LNCaP clone FGC (cell line): ENCODE measurements at regions not wholly inside any gene's neighbourhood (a gene's known extent, or its start where the extent isn't known, plus 50 kb on each side); places are given as distances from the start of the nearest gene placed in this dataset.

Experiments used
- DNase-seq: peaks from one replicate; pipeline ENCODE4 v3.0.0-alpha.2; 2011; ENCODE audit warnings: low read depth
- H3K4me3 ChIP-seq: 2 replicates; pipeline ENCODE4 v1.5.1; 2011; ENCODE audit warnings: mild to moderate bottlenecking, low read depth, low read length, control low read depth
- CTCF ChIP-seq: IDR thresholded peaks from 2 replicates; pipeline ENCODE4 v1.5.1; 2012; ENCODE audit warnings: mild to moderate bottlenecking; ENCODE audit not compliant: control insufficient read depth, insufficient read depth; ENCODE audit errors: extremely low read depth

- DNase-seq = no peak
- TF ChIP-seq CTCF = no peak
- H3K4me3 ChIP-seq = no peak overlapping the region
Measured at GRCh38 chr1:30418061-30418938, 305.1 kb downstream of the MATN1 start.

- TF ChIP-seq CTCF = no peak
- no peak overlapping the region for H3K4me3 ChIP-seq
- DNase-seq = no peak
Measured at GRCh38 chr1:30417701-30418046, 305.7 kb downstream of the MATN1 start.

- no peak for TF ChIP-seq CTCF
- DNase-seq = no peak
- H3K4me3 ChIP-seq = no peak overlapping the region
Measured at GRCh38 chr1:30417001-30417700, 306.2 kb downstream of the MATN1 start.

GRCh38 chr1:30416221-30416820 lies 307.1 kb downstream of the MATN1 start:
- H3K4me3 ChIP-seq = no peak overlapping the region
- no peak for TF ChIP-seq CTCF
- DNase-seq = no peak

DNA sequence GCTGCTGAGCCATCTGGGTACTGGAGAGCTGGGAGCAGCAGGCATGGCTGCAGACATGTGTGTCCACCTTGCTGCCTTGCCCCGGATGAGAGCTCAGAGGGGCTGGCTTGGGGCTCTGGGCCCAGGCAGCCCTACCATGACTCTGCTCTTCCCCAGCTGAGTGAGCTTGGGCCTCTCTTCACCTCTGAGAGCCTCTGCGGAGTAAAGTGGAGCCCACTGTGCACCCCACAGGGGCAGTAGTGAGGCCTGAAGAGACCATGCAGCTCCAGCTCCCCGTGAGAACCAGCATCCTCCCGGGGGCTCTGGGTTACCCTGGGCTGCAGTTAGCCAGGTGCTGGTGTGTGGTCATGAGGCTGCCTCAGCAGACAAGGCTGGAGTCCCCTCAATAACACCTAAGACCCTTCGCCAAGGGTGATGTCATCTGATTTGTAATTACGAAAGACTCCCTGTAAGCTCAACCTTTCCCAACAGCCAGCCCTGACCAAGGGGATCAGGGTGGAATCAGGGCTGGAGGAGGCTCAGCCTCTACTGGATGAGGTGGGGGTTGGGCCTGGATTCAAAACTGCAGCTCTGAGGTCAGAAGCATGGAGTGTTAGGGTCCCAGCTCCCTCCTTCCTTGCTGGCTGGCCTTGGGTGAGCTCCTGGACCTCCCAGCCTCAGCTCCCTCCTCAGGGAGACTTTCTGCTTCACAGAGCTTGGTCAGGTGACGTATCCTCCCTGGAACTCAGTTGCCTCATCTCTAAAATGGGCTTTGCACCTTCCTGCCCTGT lies 308.0 kb downstream of the MATN1 start:
- H3K4me3 ChIP-seq = no peak overlapping the region
- no peak for DNase-seq
- no peak for TF ChIP-seq CTCF

GRCh38 chr1:30414851-30415165 lies 308.6 kb downstream of the MATN1 start:
- no peak for DNase-seq
- H3K4me3 ChIP-seq = no peak overlapping the region
- no peak for TF ChIP-seq CTCF
